Neutrophil (primary cell): ENCODE measurements at regions not wholly inside any gene's neighbourhood (a gene's known extent, or its start where the extent isn't known, plus 50 kb on each side); places are given as distances from the start of the nearest gene placed in this dataset.

ENCODE experiments used
- H3K27ac ChIP-seq: fragments of 200-600 bp; sonication (generic); 2 replicates; pipeline ENCODE4 v1.5.1; 2016; ENCODE audit warnings: mild to moderate bottlenecking, moderate library complexity
- H3K27me3 ChIP-seq: fragments of 200-600 bp; sonication (generic); 2 replicates; pipeline ENCODE4 v1.6.0; 2016; ENCODE audit warnings: mild to moderate bottlenecking
- H3K36me3 ChIP-seq: fragments of 200-600 bp; sonication (generic); 2 replicates; pipeline ENCODE4 v1.5.1; 2017
- H3K4me1 ChIP-seq, 2 experiments: fragments of 200-600 bp in 1 of 2; sonication (generic) in 1 of 2; 1 replicate in 1 of 2; 2 replicates in 1 of 2; pipeline versions ENCODE4 v1.5.1 to v1.6.1; 2013 to 2016; ENCODE audit warnings: low read depth in 1 of 2, low read length in 1 of 2, mild to moderate bottlenecking in 1 of 2, moderate library complexity in 1 of 2; ENCODE audit not compliant: control insufficient read depth in 1 of 2, insufficient read depth in 1 of 2
- H3K4me3 ChIP-seq, 2 experiments: fragments of 200-600 bp in 1 of 2; sonication (generic) in 1 of 2; 1 replicate in 1 of 2; 2 replicates in 1 of 2; pipeline ENCODE4 v1.5.1; 2013 to 2016; ENCODE audit warnings: low read depth in 1 of 2, low read length in 1 of 2, mild to moderate bottlenecking in 1 of 2, moderate library complexity in 1 of 2
- H3K9me3 ChIP-seq: fragments of 200-600 bp; sonication (generic); 2 replicates; pipeline ENCODE4 v1.5.1; 2016
- CTCF ChIP-seq: fragments of 200-600 bp; sonication (generic); IDR thresholded peaks from 2 replicates; pipeline ENCODE4 v1.5.1; 2016; ENCODE audit warnings: antibody characterized with exemption

DNA sequence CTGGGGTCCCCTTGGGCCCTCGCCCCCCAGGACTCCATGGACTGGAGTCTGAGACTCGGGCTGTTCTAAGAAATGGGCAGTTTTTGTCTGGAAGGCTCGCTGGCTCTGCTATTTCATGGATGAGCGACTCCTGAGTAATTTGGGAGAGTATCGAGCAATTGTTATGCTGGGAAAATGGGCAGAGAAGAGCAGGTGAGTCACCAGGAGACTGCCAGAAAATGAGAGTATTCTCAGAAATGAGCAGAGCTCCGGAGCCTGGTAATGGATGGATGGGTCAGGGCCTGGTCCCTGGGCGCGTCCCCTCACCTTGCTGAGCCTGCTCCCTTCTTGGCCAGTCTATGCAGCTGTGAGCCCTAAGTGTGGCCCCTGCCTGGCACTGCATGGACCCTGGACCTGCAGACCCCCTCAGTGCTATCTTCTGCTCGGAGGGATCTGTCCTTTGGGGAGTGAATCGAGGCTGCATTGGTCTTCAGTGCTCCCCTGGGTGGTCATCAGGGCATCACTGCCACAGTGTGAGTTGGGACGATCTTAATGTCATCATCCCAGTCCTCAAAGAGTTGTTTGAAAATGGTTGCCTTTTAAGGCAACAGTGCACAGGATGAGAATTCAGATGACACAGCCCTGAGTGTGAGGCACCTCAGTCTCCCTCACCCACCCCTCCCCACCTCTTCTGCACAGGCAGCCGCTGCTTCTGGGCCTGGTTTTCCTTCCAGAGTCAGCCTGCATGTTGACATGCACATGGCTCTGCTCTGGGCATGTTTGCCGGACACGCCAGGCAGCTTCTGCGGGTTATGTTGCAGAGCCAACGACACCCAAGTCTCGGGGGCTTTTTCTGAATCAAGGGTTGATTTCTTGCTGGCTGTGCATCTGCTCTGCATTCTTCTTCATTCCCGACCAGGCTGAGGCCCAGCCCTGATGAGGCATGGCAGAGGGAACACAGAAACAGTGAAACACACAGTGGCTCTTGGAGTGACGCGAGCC lies 519.0 kb downstream of the TBC1D22A start:
- Histone ChIP-seq H3K9me3 (no peaks in the 10 kb centered on the region), H3K4me3 (no peak overlapping the region), H3K4me1 (no peaks in the 10 kb centered on the region), H3K27me3 (no peaks in the 10 kb centered on the region), H3K36me3 (no peaks in the 10 kb centered on the region), H3K27ac (no peak overlapping the region)
- TF ChIP-seq CTCF = no peak

DNA sequence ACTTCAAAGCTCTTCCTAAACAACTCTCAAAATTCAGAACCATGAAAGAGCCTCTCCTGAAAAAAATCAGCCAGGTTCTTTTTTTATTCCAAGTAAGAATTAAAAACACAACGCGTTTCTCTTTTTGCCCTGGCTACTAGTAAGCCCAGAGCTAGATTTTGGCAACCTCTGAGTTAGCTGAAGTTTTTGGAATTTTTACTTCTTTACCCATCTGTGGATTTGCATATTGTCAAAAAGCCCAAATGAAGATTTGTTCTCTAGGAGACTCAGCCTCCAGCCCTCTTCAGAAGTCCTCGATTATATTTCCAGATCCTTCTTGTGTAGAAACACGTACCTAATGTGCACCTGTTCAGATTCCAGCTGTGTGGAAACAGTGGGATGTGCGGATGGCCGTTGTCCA lies 517.9 kb downstream of the TBC1D22A start:
- Histone ChIP-seq H3K9me3 (no peaks in the 10 kb centered on the region), H3K27me3 (no peaks in the 10 kb centered on the region), H3K4me1 (no peaks in the 10 kb centered on the region), H3K27ac (no peak overlapping the region), H3K36me3 (no peaks in the 10 kb centered on the region), H3K4me3 (no peak overlapping the region)
- no peak for TF ChIP-seq CTCF

DNA sequence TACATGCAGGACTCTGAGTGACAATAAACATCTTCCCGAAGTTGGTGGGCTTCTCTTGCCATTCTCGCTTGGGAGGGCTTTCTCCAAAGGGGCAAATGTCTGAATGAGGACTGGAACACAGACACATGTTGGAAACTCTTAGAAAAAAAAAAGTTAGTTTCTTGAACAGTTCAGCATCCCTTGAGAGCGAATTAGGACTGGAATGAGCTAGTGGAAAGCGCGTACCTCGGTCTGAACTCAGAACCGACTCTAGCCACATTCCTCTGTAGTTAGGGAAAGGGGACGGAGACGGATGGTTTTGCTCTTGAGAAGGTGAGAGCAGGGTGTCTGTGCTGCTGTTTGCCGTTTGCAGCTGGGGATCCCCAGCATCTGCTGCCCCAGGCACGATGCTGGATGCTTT lies 517.3 kb downstream of the TBC1D22A start:
- Histone ChIP-seq H3K27ac (no peak overlapping the region), H3K27me3 (no peaks in the 10 kb centered on the region), H3K9me3 (no peaks in the 10 kb centered on the region), H3K4me1 (no peaks in the 10 kb centered on the region), H3K4me3 (no peak overlapping the region), H3K36me3 (no peaks in the 10 kb centered on the region)
- TF ChIP-seq CTCF = no peak

DNA sequence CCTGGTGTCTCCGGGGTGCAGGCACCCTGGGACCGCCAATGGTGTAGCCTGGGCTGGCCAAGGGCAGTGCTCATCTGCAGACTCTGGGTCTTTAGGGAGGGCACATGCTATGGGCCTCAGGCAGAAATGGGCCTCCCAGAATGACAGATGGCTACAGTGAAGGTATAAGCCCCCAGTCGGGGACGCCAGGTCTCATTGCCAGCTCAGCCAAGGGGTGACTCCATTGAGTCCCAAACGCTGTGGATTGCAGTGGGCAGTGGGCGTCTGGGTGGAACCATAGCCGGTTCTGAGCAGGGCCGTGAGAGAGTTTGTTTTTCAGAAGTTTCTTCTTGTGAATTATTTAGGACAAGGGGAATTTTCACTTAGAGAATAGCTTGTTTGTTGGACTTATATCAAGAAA lies 516.9 kb downstream of the TBC1D22A start:
- H3K4me1 ChIP-seq = no peaks in the 10 kb centered on the region
- no peak for TF ChIP-seq CTCF
- no peaks in the 10 kb centered on the region for H3K9me3 ChIP-seq
- no peaks in the 10 kb centered on the region for H3K36me3 ChIP-seq
- H3K27ac ChIP-seq = no peak overlapping the region
- H3K4me3 ChIP-seq = no peak overlapping the region
- H3K27me3 ChIP-seq = no peaks in the 10 kb centered on the region

DNA sequence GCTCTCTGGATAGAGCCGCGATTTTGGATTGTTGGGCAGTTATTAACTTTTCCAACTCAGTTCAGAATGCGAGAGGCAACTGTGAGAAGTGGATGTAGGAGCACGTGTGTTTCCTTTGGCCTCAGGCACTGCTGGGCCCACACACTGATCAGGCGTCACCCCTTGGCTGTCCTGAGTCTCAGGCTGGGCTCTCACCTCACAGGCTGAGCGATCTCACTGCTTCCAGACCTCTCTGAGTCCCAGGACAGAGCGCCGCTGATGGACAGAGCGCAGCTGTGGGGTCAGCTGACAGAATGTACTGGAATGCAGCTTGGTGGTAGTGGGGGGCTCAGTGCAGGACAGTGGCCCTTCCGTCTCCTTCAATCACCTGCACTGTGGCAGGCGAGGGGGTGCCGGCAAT lies 516.2 kb downstream of the TBC1D22A start:
- Histone ChIP-seq H3K36me3 (no peaks in the 10 kb centered on the region), H3K9me3 (no peaks in the 10 kb centered on the region), H3K27me3 (no peaks in the 10 kb centered on the region), H3K27ac (no peak overlapping the region), H3K4me3 (no peak overlapping the region), H3K4me1 (no peaks in the 10 kb centered on the region)
- no peak for TF ChIP-seq CTCF
